Neural progenitor cell (in vitro differentiated cells): ENCODE measurements at regions not wholly inside any gene's neighbourhood (a gene's known extent, or its start where the extent isn't known, plus 50 kb on each side); places are given as distances from the start of the nearest gene placed in this dataset.

Experiments used
- DNase-seq: peaks from one replicate; pipeline ENCODE4 v3.0.0-alpha.2; 2016; ENCODE audit warnings: low spot score
- H2AFZ ChIP-seq: fragments of 200-600 bp; sonication (generic); replicated peaks from 2 replicates; pipeline ENCODE4 v1.6.1; 2016; ENCODE audit warnings: antibody characterized with exemption
- H3F3A ChIP-seq: fragments of 200-600 bp; sonication (generic); 2 replicates; pipeline ENCODE4 v1.6.1; 2016; ENCODE audit warnings: antibody characterized with exemption, low read depth
- H3K27ac ChIP-seq: fragments of 200-600 bp; sonication (generic); 2 replicates; pipeline ENCODE4 v1.5.1; 2016; ENCODE audit warnings: mild to moderate bottlenecking
- H3K27me3 ChIP-seq: fragments of 200-600 bp; sonication (generic); 2 replicates; pipeline ENCODE4 v1.6.1; 2016; ENCODE audit warnings: mild to moderate bottlenecking, moderate library complexity
- H3K36me3 ChIP-seq: fragments of 200-600 bp; sonication (generic); 2 replicates; pipeline ENCODE4 v1.5.1; 2016
- H3K4me1 ChIP-seq: fragments of 200-600 bp; sonication (generic); 2 replicates; pipeline ENCODE4 v1.6.1; 2016; ENCODE audit warnings: mixed run types
- H3K4me2 ChIP-seq: fragments of 200-600 bp; sonication (generic); 2 replicates; pipeline ENCODE4 v1.6.1; 2016
- H3K4me3 ChIP-seq: fragments of 200-600 bp; sonication (generic); 2 replicates; pipeline ENCODE4 v1.5.1; 2016
- H3K79me2 ChIP-seq: fragments of 200-600 bp; sonication (generic); 2 replicates; pipeline ENCODE4 v1.6.1; 2016; ENCODE audit warnings: low read depth
- H3K9ac ChIP-seq: fragments of 200-600 bp; sonication (generic); 2 replicates; pipeline ENCODE4 v1.6.1; 2016
- H3K9me3 ChIP-seq: fragments of 200-600 bp; sonication (generic); 2 replicates; pipeline ENCODE4 v1.5.1; 2016; ENCODE audit warnings: low read depth
- H4K20me1 ChIP-seq: fragments of 200-600 bp; sonication (generic); 2 replicates; pipeline ENCODE4 v1.6.1; 2016; ENCODE audit warnings: low read depth
- H3K27ac Mint-ChIP-seq: 3 replicates; pipeline ENCODE4 v1.8.0; 2021; ENCODE audit warnings: mixed read lengths
- H3K27me3 Mint-ChIP-seq: 2 replicates; pipeline ENCODE4 v1.8.0; 2022; ENCODE audit warnings: low read depth, mild to moderate bottlenecking, inconsistent platforms, moderate library complexity, mixed read lengths; ENCODE audit not compliant: insufficient read depth
- H3K36me3 Mint-ChIP-seq: 3 replicates; pipeline ENCODE4 v1.8.0; 2021; ENCODE audit warnings: mixed read lengths
- H3K4me1 Mint-ChIP-seq: 3 replicates; pipeline ENCODE4 v1.8.0; 2021; ENCODE audit warnings: mixed read lengths
- H3K4me3 Mint-ChIP-seq: 3 replicates; pipeline ENCODE4 v1.8.0; 2021; ENCODE audit warnings: mild to moderate bottlenecking, moderate library complexity, mixed read lengths
- H3K9me3 Mint-ChIP-seq: 3 replicates; pipeline ENCODE4 v1.8.0; 2020; ENCODE audit warnings: mixed read lengths
- CTCF ChIP-seq: fragments of 200-600 bp; sonication (generic); IDR thresholded peaks from 2 replicates; pipeline ENCODE4 v1.5.1; 2017; ENCODE audit warnings: antibody characterized with exemption, mild to moderate bottlenecking
- EZH2 ChIP-seq: fragments of 200-600 bp; sonication (generic); IDR thresholded peaks from 2 replicates; pipeline ENCODE4 v1.6.1; 2017; ENCODE audit warnings: antibody characterized with exemption, mild to moderate bottlenecking, moderate library complexity
- EZH2phosphoT487 ChIP-seq: fragments of 200-600 bp; sonication (generic); IDR thresholded peaks from 2 replicates; pipeline ENCODE4 v1.6.1; 2017; ENCODE audit warnings: antibody characterized with exemption

- no peak for DNase-seq
- Mint-ChIP-seq H3K36me3 (no peaks in the 10 kb centered on the region), H3K27me3 (peaks cover 14% of the 10 kb centered on the region), H3K27ac (no peak overlapping the region), H3K9me3 (peaks cover 14% of the 10 kb centered on the region), H3K4me1 (peaks cover 20% of the 10 kb centered on the region), H3K4me3 (no peak overlapping the region)
- Histone ChIP-seq H3K36me3 (no peaks in the 10 kb centered on the region), H3K27ac (no peak overlapping the region), H3K4me3 (no peak overlapping the region), H3K4me1 (peaks cover 5% of the 10 kb centered on the region), H2AFZ (no peak overlapping the region), H4K20me1 (no peaks in the 10 kb centered on the region), H3K4me2 (no peak overlapping the region), H3K79me2 (no peaks in the 10 kb centered on the region), H3K9me3 (no peaks in the 10 kb centered on the region), H3K27me3 (no peaks in the 10 kb centered on the region), H3F3A (no peaks in the 10 kb centered on the region), H3K9ac (no peak overlapping the region)
- TF ChIP-seq EZH2phosphoT487 = no peak
- TF ChIP-seq EZH2 = no peak
- TF ChIP-seq CTCF = no peak
Measured at GRCh38 chr2:16043627-16044026, 103.3 kb downstream of the MYCN start.

GRCh38 chr2:16043192-16043591 is 102.8 kb downstream of the MYCN start:
- Histone ChIP-seq H3K9ac (no peak overlapping the region), H3K4me2 (no peak overlapping the region), H3K4me1 (peaks cover 9% of the 10 kb centered on the region), H3K36me3 (no peaks in the 10 kb centered on the region), H3K4me3 (no peak overlapping the region), H3F3A (no peaks in the 10 kb centered on the region), H2AFZ (no peak overlapping the region), H3K79me2 (no peaks in the 10 kb centered on the region), H3K27me3 (no peaks in the 10 kb centered on the region), H4K20me1 (no peaks in the 10 kb centered on the region), H3K9me3 (no peaks in the 10 kb centered on the region), H3K27ac (no peak overlapping the region)
- Mint-ChIP-seq H3K4me3 (no peak overlapping the region), H3K27me3 (peaks cover 14% of the 10 kb centered on the region), H3K36me3 (no peaks in the 10 kb centered on the region), H3K27ac (no peak overlapping the region), H3K4me1 (peaks cover 25% of the 10 kb centered on the region), H3K9me3 (peaks cover 12% of the 10 kb centered on the region)
- TF ChIP-seq EZH2phosphoT487 (no peak), CTCF (no peak)
- no peak for DNase-seq

GRCh38 chr2:16042201-16042700 is 101.9 kb downstream of the MYCN start:
- Histone ChIP-seq H3K4me2 (no peak overlapping the region), H3K27ac (no peak overlapping the region), H3K79me2 (no peaks in the 10 kb centered on the region), H3K36me3 (no peaks in the 10 kb centered on the region), H3K9me3 (no peaks in the 10 kb centered on the region), H4K20me1 (no peaks in the 10 kb centered on the region), H3K4me1 (peaks cover 17% of the 10 kb centered on the region), H3K9ac (no peak overlapping the region), H3K27me3 (no peaks in the 10 kb centered on the region), H2AFZ (no peak overlapping the region), H3K4me3 (no peak overlapping the region), H3F3A (no peaks in the 10 kb centered on the region)
- peaks cover 34% of the 10 kb centered on the region for H3K4me1 Mint-ChIP-seq
- H3K4me3 Mint-ChIP-seq = no peak overlapping the region
- H3K27me3 Mint-ChIP-seq = peaks cover 18% of the 10 kb centered on the region
- H3K9me3 Mint-ChIP-seq = peaks cover 5% of the 10 kb centered on the region
- no peak for DNase-seq
- no peaks in the 10 kb centered on the region for H3K36me3 Mint-ChIP-seq
- TF ChIP-seq CTCF (no peak), EZH2phosphoT487 (no peak), EZH2 (no peak)
- H3K27ac Mint-ChIP-seq = no peak overlapping the region
